Fibroblast of mammary gland (primary cell): ENCODE measurements at regions not wholly inside any gene's neighbourhood (a gene's known extent, or its start where the extent isn't known, plus 50 kb on each side); places are given as distances from the start of the nearest gene placed in this dataset.

Source experiments
- DNase-seq: peaks from one replicate; pipeline ENCODE4 v3.0.0-alpha.2; 2010; ENCODE audit warnings: low read depth
- H3K4me3 ChIP-seq: 2 replicates; pipeline ENCODE4 v1.5.1; 2011; ENCODE audit warnings: low read depth, mild to moderate bottlenecking, low read length, moderate library complexity; ENCODE audit not compliant: control insufficient read depth
- CTCF ChIP-seq: conservative IDR thresholded peaks from 2 replicates; pipeline ENCODE4 v1.5.1; 2011; ENCODE audit warnings: low read depth, low read length, inconsistent platforms; ENCODE audit not compliant: control insufficient read depth, insufficient read depth

- TF ChIP-seq CTCF = no peak
- no peak for DNase-seq
- no peak overlapping the region for H3K4me3 ChIP-seq
Observed at GRCh38 chr2:83915381-83915780, 543.7 kb downstream of the SUCLG1 start.

- no peak overlapping the region for H3K4me3 ChIP-seq
- TF ChIP-seq CTCF = no peak
- no peak for DNase-seq
Observed at GRCh38 chr2:83908750-83909149, 550.3 kb downstream of the SUCLG1 start.

- no peak for TF ChIP-seq CTCF
- DNase-seq = no peak
- no peak overlapping the region for H3K4me3 ChIP-seq
Observed at GRCh38 chr2:83901317-83901716, 557.8 kb downstream of the SUCLG1 start.

- no peak overlapping the region for H3K4me3 ChIP-seq
- DNase-seq = no peak
Observed at GRCh38 chr2:83900862-83901261, 558.2 kb downstream of the SUCLG1 start.

GRCh38 chr2:83899271-83899670, 559.8 kb downstream of the SUCLG1 start:
- no peak overlapping the region for H3K4me3 ChIP-seq
- TF ChIP-seq CTCF = no peak
- no peak for DNase-seq

More at GRCh38 chr2:83900862-83901261, 558.2 kb downstream of the SUCLG1 start:
- TF ChIP-seq CTCF = no peak

GRCh38 chr2:83894976-83895375, 564.1 kb downstream of the SUCLG1 start:
- no peak for DNase-seq
- H3K4me3 ChIP-seq = no peak overlapping the region
- no peak for TF ChIP-seq CTCF

- no peak for TF ChIP-seq CTCF
- no peak for DNase-seq
- H3K4me3 ChIP-seq = no peak overlapping the region
Observed at GRCh38 chr2:83887757-83888156, 571.3 kb downstream of the SUCLG1 start.
